Testis (tissue), 2 donors: ENCODE measurements at regions not wholly inside any gene's neighbourhood (a gene's known extent, or its start where the extent isn't known, plus 50 kb on each side); places are given as distances from the start of the nearest gene placed in this dataset.

ENCODE experiments used
- CTCF ChIP-seq, 3 experiments: fragments of 450-650 bp in 2 of 3; fragments of 200-600 bp in 1 of 3; sonication (generic) in 1 of 3; IDR thresholded peaks; one replicate each; pipeline ENCODE4 v1.5.1; 2016 to 2019; ENCODE audit warnings: antibody characterized with exemption in 3 of 3, mild to moderate bottlenecking in 2 of 3, moderate library complexity in 1 of 3
- POLR2A ChIP-seq: fragments of 450-650 bp; IDR thresholded peaks from one replicate; pipeline ENCODE4 v1.6.1; 2017; ENCODE audit warnings: antibody characterized with exemption, mild to moderate bottlenecking, moderate library complexity

GRCh38 chr2:215787565-215788178, 225.7 kb downstream of the MREG start:
- TF ChIP-seq CTCF (IDR thresholded peaks at IDR 0.05) (no peak), POLR2A (no peak)
